ENCODE measurements at regions not wholly inside any gene's neighbourhood (a gene's known extent, or its start where the extent isn't known, plus 50 kb on each side); places are given as distances from the start of the nearest gene placed in this dataset.

- no TSS peak for BruUV-seq (replicated peaks)
- Mint-ChIP-seq H3K27ac (ENCODE audit: unreplicated experiment) (no peak overlapping the region), H3K9me3 (ENCODE audit: low read depth, unreplicated experiment) (peaks cover 2% of the 10 kb centered on the region), H3K27me3 (ENCODE audit: unreplicated experiment) (no peaks in the 10 kb centered on the region), H3K4me1 (ENCODE audit: low read depth, unreplicated experiment) (peaks cover 1% of the 10 kb centered on the region), H3K4me3 (ENCODE audit: low read depth, unreplicated experiment) (no peak overlapping the region), H3K36me3 (ENCODE audit: insufficient read depth, unreplicated experiment) (no peaks in the 10 kb centered on the region)
- no peak for TF ChIP-seq CTCF (IDR thresholded peaks at IDR 0.05; ENCODE audit: unreplicated experiment)
- CTCF ChIA-PET = no interaction called here
- intact Hi-C loops (cut with micrococcal nuclease; ENCODE audit: unreplicated experiment) = no loop called here
- no peak for DNase-seq
These were observed 234.7 kb downstream of the OR13H1 start for GRCh38 chrX:131778269-131779218.

DNA sequence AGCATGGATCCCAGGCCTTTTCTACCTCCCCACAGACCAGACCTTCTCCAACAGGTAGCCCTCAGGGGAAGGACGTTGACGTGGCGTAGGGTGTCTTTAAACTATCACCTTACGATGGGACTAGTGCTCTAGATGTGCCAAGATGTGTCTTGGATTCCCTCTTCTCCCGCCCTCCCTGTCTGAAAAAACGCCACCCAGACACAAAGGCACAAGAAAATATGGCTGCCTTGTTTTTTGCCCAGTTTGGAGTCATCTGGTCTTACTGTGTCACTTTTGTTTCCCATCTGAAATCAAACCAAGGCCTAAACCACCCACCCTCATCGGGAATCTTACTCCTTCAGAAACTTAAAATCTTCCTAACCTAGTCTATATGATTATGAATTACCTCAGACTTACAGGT, 235.4 kb downstream of the OR13H1 start:
- no peaks in the 10 kb centered on the region for H3K36me3 Mint-ChIP-seq (ENCODE audit: insufficient read depth, unreplicated experiment)
- CTCF ChIA-PET = no interaction called here

DNA sequence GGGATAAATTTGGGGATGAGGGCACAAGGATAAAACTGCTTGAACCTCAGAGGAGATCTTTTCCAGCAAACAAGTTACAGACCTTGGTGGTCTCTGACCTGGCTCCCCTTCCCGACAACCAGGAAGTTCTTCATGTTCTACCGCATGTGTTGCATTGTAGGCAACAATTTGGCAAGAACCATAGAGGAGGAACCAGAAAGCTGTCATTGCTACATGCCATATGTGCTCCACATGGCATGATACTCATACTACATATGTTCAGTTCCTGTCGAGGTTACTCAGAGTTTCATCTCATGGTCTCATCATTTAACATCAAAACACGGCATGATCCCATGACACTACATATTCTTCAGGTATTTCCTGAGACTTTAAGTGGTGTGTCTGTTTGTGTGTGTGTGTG, 235.9 kb downstream of the OR13H1 start:
- no peak for DNase-seq
- H3K27ac Mint-ChIP-seq (ENCODE audit: unreplicated experiment) = no peak overlapping the region
- peaks cover 2% of the 10 kb centered on the region for H3K9me3 Mint-ChIP-seq (ENCODE audit: low read depth, unreplicated experiment)
- no peak overlapping the region for H3K4me3 Mint-ChIP-seq (ENCODE audit: low read depth, unreplicated experiment)
- CTCF ChIA-PET = no interaction called here
- intact Hi-C loops (cut with micrococcal nuclease; ENCODE audit: unreplicated experiment) = no loop called here
- no peaks in the 10 kb centered on the region for H3K27me3 Mint-ChIP-seq (ENCODE audit: unreplicated experiment)
- no peaks in the 10 kb centered on the region for H3K36me3 Mint-ChIP-seq (ENCODE audit: insufficient read depth, unreplicated experiment)
- no peak for TF ChIP-seq CTCF (IDR thresholded peaks at IDR 0.05; ENCODE audit: unreplicated experiment)
- no TSS peak for BruUV-seq (replicated peaks)
- H3K4me1 Mint-ChIP-seq (ENCODE audit: low read depth, unreplicated experiment) = peaks cover 8% of the 10 kb centered on the region

More for the DNA sequence above, 235.4 kb downstream of the OR13H1 start:
- no TSS peak for BruUV-seq (replicated peaks)
- no peak for DNase-seq
- TF ChIP-seq CTCF (IDR thresholded peaks at IDR 0.05; ENCODE audit: unreplicated experiment) = no peak
- intact Hi-C loops (cut with micrococcal nuclease; ENCODE audit: unreplicated experiment) = no loop called here
- Mint-ChIP-seq H3K27ac (ENCODE audit: unreplicated experiment) (no peak overlapping the region), H3K9me3 (ENCODE audit: low read depth, unreplicated experiment) (peaks cover 2% of the 10 kb centered on the region), H3K4me1 (ENCODE audit: low read depth, unreplicated experiment) (peaks cover 8% of the 10 kb centered on the region), H3K27me3 (ENCODE audit: unreplicated experiment) (no peaks in the 10 kb centered on the region), H3K4me3 (ENCODE audit: low read depth, unreplicated experiment) (no peak overlapping the region)

- intact Hi-C loops (cut with micrococcal nuclease; ENCODE audit: unreplicated experiment) = no loop called here
- no peak overlapping the region for H3K27ac Mint-ChIP-seq (ENCODE audit: unreplicated experiment)
- no peak overlapping the region for H3K4me3 Mint-ChIP-seq (ENCODE audit: low read depth, unreplicated experiment)
- no peak for TF ChIP-seq CTCF (IDR thresholded peaks at IDR 0.05; ENCODE audit: unreplicated experiment)
- peaks cover 5% of the 10 kb centered on the region for H3K36me3 Mint-ChIP-seq (ENCODE audit: insufficient read depth, unreplicated experiment)
- CTCF ChIA-PET = no interaction called here
- BruUV-seq (replicated peaks) = no TSS peak
- DNase-seq = no peak
- H3K4me1 Mint-ChIP-seq (ENCODE audit: low read depth, unreplicated experiment) = peaks cover 8% of the 10 kb centered on the region
- peaks cover 1% of the 10 kb centered on the region for H3K9me3 Mint-ChIP-seq (ENCODE audit: low read depth, unreplicated experiment)
- no peaks in the 10 kb centered on the region for H3K27me3 Mint-ChIP-seq (ENCODE audit: unreplicated experiment)
These were observed 238.8 kb downstream of the OR13H1 start for GRCh38 chrX:131782646-131783045.

Measured in Calu3 (cell line).